ENCODE measurements at regions not wholly inside any gene's neighbourhood (a gene's known extent, or its start where the extent isn't known, plus 50 kb on each side); places are given as distances from the start of the nearest gene placed in this dataset.

DNA sequence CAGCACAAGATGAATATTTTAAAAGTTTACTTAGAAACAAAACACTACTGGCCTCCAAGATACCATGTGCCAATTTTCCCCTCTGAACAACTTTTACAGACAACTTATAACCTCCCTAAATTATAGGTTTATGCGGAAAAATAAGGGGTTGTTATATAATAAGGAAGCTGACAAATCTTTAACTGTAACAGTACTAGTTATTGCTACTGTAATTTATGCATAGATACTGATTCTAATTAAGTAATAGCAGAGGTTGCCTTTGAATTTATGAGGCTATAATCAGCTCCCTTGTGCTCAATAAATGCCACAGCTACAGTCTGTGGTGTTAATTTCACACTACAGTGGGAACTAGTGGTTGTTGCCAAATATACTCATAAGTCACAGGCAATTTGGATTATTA is 291.3 kb upstream of the PCSK5 start (continued):
- TF ChIP-seq, protein P1, sequence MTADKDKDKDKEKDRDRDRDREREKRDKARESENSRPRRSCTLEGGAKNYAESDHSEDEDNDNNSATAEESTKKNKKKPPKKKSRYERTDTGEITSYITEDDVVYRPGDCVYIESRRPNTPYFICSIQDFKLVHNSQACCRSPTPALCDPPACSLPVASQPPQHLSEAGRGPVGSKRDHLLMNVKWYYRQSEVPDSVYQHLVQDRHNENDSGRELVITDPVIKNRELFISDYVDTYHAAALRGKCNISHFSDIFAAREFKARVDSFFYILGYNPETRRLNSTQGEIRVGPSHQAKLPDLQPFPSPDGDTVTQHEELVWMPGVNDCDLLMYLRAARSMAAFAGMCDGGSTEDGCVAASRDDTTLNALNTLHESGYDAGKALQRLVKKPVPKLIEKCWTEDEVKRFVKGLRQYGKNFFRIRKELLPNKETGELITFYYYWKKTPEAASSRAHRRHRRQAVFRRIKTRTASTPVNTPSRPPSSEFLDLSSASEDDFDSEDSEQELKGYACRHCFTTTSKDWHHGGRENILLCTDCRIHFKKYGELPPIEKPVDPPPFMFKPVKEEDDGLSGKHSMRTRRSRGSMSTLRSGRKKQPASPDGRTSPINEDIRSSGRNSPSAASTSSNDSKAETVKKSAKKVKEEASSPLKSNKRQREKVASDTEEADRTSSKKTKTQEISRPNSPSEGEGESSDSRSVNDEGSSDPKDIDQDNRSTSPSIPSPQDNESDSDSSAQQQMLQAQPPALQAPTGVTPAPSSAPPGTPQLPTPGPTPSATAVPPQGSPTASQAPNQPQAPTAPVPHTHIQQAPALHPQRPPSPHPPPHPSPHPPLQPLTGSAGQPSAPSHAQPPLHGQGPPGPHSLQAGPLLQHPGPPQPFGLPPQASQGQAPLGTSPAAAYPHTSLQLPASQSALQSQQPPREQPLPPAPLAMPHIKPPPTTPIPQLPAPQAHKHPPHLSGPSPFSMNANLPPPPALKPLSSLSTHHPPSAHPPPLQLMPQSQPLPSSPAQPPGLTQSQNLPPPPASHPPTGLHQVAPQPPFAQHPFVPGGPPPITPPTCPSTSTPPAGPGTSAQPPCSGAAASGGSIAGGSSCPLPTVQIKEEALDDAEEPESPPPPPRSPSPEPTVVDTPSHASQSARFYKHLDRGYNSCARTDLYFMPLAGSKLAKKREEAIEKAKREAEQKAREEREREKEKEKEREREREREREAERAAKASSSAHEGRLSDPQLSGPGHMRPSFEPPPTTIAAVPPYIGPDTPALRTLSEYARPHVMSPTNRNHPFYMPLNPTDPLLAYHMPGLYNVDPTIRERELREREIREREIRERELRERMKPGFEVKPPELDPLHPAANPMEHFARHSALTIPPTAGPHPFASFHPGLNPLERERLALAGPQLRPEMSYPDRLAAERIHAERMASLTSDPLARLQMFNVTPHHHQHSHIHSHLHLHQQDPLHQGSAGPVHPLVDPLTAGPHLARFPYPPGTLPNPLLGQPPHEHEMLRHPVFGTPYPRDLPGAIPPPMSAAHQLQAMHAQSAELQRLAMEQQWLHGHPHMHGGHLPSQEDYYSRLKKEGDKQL (CRISPR knock-in tag; IDR thresholded peaks at IDR 0.05; ENCODE audit: low read depth), result no peak
- TF ChIP-seq ZNF772 (CRISPR knock-in tag; IDR thresholded peaks at IDR 0.05), result no peak

DNA sequence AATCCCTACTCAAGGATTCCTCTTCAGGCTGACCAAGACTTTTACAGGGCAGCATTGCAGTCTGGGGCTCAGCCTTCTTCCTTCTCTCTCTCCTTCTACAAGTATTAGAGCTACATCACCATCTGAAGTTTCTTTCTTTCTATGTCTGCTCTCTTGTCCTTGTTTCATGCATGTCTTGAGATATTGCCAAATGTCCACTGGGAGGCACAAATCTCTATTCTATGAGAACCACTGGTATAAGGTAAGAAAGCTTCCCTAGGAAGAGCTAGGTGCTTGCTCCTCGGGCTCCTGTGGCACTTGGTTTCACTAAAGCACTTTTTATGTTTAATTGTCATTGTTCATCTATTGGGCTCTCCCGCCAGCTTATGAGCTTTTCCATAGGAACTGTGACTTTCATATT is 289.2 kb upstream of the PCSK5 start:
- H3K4me2 ChIP-seq (ENCODE audit: low read depth, low read length), result no peak overlapping the region
- H3K36me3 ChIP-seq (replicated peaks in 1 of 2; ENCODE audit: control insufficient read depth in 1 of 2, insufficient read depth in 2 of 2, low read length in 2 of 2), result no peaks in the 10 kb centered on the region
- no peak overlapping the region for H2AFZ ChIP-seq (ENCODE audit: low read length)
- in situ Hi-C loops (cut with HindIII; ENCODE audit: extremely low pct_ligation_motif_present, low pct_unique_long_range_greater_than_20kb), result no loop called here
- H3K27ac ChIP-seq (ENCODE audit: extremely low read length, insufficient read depth, low read length), result no peak overlapping the region
- H3K4me3 ChIP-seq (replicated peaks in 1 of 3; ENCODE audit: insufficient read depth in 1 of 3, low read depth in 2 of 3, low read length in 3 of 3), result no peak overlapping the region
- H3K79me2 ChIP-seq (ENCODE audit: insufficient read depth, low read length), result no peaks in the 10 kb centered on the region
- ChIA-PET POLR2A (no interaction called here), CTCF (ENCODE audit: low intra/inter-chr PET ratio, low total read pairs) (no interaction called here)
- no peaks in the 10 kb centered on the region; a peak in 1 of 5 replicates for H3K27me3 ChIP-seq (ENCODE audit: control insufficient read depth in 1 of 2, insufficient read depth in 2 of 2, low read length in 2 of 2)
- ATAC-seq (no peak), FAIRE-seq (no peak), DNase-seq (ENCODE audit: low spot score) (no peak)
- no peaks in the 10 kb centered on the region for H3K9me3 ChIP-seq (ENCODE audit: low read length)
- no peak overlapping the region for H3K9ac ChIP-seq (ENCODE audit: insufficient read depth, low read depth, low read length)
- no peaks in the 10 kb centered on the region for H3K4me1 ChIP-seq (ENCODE audit: insufficient read depth, low read length)
- WGBS (ENCODE audit: low lambda C conversion rate), result 2% methylated on average over 2 of the region's 2 CpGs
- BruUV-seq (replicated peaks), result no TSS peak
- intact Hi-C loops (cut with micrococcal nuclease; ENCODE audit: unreplicated experiment), result no loop called here
- H4K20me1 ChIP-seq (ENCODE audit: insufficient read depth, low read length), result no peaks in the 10 kb centered on the region
- no peak for TF ChIP-seq FOSL1 (CRISPR knock-in tag; IDR thresholded peaks at IDR 0.05; ENCODE audit: borderline replicate concordance)
- TF ChIP-seq NRL (CRISPR knock-in tag; IDR thresholded peaks at IDR 0.05; ENCODE audit: borderline replicate concordance), result no peak
- no peak for TF ChIP-seq ZC3H13 (CRISPR knock-in tag; IDR thresholded peaks at IDR 0.05)
- TF ChIP-seq, protein P2, sequence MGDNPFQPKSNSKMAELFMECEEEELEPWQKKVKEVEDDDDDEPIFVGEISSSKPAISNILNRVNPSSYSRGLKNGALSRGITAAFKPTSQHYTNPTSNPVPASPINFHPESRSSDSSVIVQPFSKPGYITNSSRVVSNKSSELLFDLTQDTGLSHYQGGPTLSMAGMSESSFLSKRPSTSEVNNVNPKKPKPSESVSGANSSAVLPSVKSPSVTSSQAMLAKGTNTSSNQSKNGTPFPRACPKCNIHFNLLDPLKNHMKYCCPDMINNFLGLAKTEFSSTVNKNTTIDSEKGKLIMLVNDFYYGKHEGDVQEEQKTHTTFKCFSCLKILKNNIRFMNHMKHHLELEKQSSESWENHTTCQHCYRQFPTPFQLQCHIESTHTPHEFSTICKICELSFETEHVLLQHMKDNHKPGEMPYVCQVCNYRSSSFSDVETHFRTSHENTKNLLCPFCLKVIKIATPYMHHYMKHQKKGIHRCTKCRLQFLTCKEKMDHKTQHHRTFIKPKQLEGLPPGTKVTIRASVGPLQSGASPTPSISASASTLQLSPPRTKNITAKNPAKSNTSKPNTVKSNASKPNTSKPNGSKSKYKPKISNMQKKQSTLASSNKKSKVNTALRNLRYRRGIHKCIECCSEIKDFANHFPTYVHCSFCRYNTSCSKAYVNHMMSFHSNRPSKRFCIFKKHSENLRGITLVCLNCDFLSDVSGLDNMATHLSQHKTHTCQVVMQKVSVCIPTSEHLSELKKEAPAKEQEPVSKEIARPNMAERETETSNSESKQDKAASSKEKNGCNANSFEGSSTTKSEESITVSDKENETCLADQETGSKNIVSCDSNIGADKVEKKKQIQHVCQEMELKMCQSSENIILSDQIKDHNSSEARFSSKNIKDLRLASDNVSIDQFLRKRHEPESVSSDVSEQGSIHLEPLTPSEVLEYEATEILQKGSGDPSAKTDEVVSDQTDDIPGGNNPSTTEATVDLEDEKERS (CRISPR knock-in tag; IDR thresholded peaks at IDR 0.05), result no peak
- TF ChIP-seq, protein P3, sequence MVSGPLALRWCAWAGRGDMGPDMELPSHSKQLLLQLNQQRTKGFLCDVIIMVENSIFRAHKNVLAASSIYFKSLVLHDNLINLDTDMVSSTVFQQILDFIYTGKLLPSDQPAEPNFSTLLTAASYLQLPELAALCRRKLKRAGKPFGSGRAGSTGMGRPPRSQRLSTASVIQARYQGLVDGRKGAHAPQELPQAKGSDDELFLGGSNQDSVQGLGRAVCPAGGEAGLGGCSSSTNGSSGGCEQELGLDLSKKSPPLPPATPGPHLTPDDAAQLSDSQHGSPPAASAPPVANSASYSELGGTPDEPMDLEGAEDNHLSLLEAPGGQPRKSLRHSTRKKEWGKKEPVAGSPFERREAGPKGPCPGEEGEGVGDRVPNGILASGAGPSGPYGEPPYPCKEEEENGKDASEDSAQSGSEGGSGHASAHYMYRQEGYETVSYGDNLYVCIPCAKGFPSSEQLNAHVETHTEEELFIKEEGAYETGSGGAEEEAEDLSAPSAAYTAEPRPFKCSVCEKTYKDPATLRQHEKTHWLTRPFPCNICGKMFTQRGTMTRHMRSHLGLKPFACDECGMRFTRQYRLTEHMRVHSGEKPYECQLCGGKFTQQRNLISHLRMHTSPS (CRISPR knock-in tag; IDR thresholded peaks at IDR 0.05; ENCODE audit: low read depth), result no peak
- TF ChIP-seq CBX2 (IDR thresholded peaks at IDR 0.05; ENCODE audit: low read depth, low read length), result no peak
- no peak for TF ChIP-seq CBX2 (CRISPR knock-in tag; IDR thresholded peaks at IDR 0.05; ENCODE audit: low read depth)
- TF ChIP-seq SMARCE1 (IDR thresholded peaks at IDR 0.05; ENCODE audit: borderline replicate concordance), result no peak
- TF ChIP-seq MIER2 (CRISPR knock-in tag; IDR thresholded peaks at IDR 0.05), result no peak
- no peak for TF ChIP-seq MIXL1 (CRISPR knock-in tag; IDR thresholded peaks at IDR 0.05)
- no peak for TF ChIP-seq TCF7 (IDR thresholded peaks at IDR 0.05; ENCODE audit: low read depth)
- TF ChIP-seq, protein P4, sequence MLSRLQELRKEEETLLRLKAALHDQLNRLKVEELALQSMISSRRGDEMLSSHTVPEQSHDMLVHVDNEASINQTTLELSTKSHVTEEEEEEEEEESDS (CRISPR knock-in tag; IDR thresholded peaks at IDR 0.05; ENCODE audit: borderline replicate concordance), result no peak
